NCI-H146 treated with DMSO at 0.1 percent for 48 hours (cell line): ENCODE measurements at regions not wholly inside any gene's neighbourhood (a gene's known extent, or its start where the extent isn't known, plus 50 kb on each side); places are given as distances from the start of the nearest gene placed in this dataset.
A peak's percentile ranks its signal among the peaks of the same experiment; 100 is the strongest.

Experiments used
- DNase-seq: peaks from one replicate; lab custom pipeline; 2025; ENCODE audit not compliant: unreplicated experiment; lab: John Stamatoyannopoulos, UW

DNA sequence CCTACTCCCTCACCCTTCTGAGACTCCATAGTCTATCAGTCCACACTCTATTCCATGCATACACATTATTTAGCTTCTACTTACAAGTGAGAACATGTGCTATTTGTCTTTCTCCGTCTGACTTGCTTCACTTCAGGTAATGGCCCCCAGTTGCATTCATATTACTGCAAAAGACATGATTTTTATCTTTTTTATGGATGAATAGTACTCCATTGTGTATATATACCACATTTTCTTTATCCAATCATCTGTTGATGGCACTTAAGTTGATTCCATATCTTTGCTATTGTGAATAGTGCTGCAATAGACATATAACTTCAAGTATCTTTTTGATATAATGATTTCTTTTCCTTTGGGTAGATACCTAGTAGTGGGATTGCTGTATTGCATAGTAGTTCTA lies 171.8 kb downstream of the DACT1 start:
- DNase-seq, result no peak

GRCh38 chr14:58812050-58812910 lies 174.5 kb downstream of the DACT1 start:
- DNase-seq, result no peak

DNA sequence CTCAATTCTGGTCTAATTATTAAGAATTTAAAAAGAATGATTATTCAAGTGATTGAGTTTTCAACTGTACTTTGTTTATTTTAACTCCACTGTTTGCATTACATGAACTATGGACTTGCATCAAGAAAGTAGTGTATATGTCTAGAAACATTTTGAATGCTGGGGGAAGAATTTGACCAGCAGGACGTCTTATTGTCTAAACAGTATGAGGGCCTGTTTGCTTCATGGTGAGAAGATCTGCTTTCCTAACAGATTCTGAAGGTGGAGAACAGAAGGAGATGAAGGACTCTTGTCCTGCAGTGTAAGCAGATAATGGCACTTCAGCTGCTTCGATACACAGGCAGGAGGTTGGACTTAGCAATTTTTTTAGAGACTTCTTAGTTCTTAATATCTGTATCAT lies 176.0 kb downstream of the DACT1 start:
- no peak for DNase-seq

GRCh38 chr14:58814466-58814865 lies 176.7 kb downstream of the DACT1 start:
- DNase-seq, result no peak

DNA sequence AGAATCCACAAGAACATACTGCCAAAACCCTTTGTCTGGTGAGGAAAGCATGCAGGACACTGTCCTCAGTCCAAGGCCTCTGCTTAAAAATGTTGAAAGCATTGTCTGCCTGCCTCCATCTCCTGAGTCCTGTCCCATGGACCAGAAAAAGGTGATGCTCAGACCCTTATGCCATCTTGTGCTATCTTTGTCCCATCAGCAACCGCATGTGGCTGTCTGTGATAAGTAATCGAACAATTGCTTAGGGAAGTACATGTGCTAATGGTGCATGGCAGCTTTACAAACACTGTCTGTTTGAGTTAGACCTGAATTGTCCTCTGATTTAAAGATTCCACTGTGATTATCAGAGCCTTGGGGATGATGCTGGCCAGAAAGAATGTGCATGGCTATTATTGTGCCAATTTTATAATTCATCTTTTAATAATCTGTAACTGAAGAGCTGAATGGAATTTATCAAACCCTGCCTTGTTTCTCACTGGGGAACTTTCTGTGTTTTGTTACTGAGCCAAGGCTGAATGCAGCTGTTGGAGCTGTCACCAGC lies 177.5 kb downstream of the DACT1 start:
- peak; percentile 32 for DNase-seq

- DNase-seq, result peak; percentile 33
Observed at GRCh38 chr14:58815794-58816193, 178.0 kb downstream of the DACT1 start.

GRCh38 chr14:58816416-58817115 lies 178.8 kb downstream of the DACT1 start:
- DNase-seq, result no peak

GRCh38 chr14:58817846-58818245 lies 180.1 kb downstream of the DACT1 start:
- no peak for DNase-seq

DNA sequence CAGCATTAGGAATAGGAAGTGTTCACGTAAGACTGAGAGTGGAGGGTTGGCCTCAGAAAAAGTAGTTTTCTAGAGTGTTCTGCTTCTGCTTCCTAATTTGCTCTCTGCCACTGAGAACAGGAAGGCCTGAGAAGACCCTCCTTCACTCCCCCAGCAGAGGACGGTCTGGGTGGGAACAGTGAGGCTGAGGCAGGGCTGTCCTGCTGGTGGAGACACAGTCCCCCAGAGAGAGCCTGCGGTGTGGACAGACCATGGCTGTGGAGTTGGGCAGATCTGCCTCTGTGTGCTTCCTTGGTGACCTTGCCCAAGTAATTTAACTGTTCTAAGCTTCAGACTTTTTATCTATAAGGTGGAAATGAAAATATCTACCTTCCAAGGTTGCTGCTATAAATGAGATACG lies 182.3 kb downstream of the DACT1 start:
- DNase-seq, result no peak

DNA sequence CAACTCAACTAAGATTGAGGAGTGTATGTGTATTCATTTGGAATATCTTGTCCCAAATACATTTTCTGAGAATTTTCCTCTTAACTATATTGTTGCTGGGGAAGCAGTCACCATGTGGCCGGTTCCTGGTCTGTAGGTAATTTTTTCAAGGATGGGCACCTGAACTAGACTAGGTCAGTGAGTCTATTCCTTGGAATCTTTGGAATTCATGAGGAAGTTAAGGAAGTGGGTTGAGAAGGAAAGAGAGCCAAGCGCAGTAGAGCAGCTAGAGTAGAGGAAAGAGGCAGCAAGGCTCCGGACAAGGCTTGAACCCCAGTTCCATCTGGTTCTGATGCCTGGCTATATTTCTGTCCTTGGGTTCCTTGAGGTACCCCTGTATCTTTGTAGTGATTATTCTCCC lies 183.7 kb downstream of the DACT1 start:
- DNase-seq, result no peak

DNA sequence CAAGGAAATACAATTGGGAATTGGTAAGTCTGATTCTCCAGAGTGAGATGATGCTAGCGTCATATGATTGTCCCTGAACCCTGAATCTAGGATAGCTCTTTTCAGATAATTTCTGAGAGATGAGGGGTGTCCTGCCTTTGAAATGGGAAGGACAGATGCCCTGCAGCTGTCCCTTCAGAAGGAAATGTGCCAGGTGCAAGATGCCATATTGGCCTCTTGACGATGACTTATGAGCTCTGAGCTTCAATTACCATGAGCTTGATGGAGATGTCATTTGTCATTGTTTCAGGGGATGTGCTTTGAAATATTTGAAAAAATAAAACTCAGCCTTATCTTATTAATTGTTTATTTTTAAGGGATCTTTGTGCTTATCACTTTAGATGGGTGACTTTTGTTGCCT lies 185.1 kb downstream of the DACT1 start:
- peak; percentile 15 for DNase-seq

GRCh38 chr14:58823312-58823711 lies 185.6 kb downstream of the DACT1 start:
- DNase-seq, result no peak

GRCh38 chr14:58824106-58824505 lies 186.3 kb downstream of the DACT1 start:
- DNase-seq, result no peak

DNA sequence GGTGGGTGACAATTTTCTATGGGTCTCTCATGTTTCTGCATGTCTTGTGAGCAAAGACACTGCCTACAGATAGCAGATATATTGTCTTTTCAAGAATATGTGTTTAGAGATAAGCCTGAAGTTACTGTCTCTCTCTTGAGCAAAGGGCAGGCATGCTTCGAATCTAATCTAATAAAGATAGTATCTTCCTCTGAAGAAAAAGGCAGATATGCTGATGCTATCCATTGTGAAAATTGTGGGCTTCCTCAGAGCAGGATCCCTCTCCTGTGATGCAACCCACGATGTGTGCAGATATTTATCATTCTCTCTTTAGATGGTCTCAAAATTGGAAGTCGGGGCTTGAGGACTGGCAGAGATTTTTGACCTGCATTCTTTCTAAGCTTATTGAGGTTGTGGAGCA lies 187.0 kb downstream of the DACT1 start:
- no peak for DNase-seq

- no peak for DNase-seq
Observed at GRCh38 chr14:58825606-58826005, 187.8 kb downstream of the DACT1 start.

GRCh38 chr14:58826845-58827686 lies 189.3 kb downstream of the DACT1 start:
- no peak for DNase-seq

GRCh38 chr14:58828298-58828697 lies 190.5 kb downstream of the DACT1 start:
- DNase-seq, result no peak

DNA sequence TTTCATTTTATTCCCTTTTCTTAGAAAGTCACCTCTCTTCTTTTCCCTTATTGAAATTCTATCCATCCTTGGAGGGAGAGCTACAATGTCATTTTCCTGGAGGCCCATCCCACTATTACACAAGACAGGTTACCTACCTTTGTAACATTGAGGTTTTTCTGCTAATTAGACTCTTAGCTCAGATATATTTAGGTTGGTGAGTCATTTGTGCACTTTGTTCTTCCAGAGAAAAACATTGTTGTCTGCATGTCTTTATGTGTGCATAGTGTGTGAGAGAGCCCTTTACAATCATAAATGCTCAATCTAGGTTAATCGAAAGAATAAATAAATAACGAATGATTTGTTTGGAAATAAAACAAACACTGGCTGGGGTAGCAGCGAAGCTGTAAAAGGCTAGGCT lies 191.8 kb downstream of the DACT1 start:
- peak; percentile 65 for DNase-seq

- DNase-seq, result no peak
Observed at GRCh38 chr14:58830121-58830520, 192.4 kb downstream of the DACT1 start.

DNA sequence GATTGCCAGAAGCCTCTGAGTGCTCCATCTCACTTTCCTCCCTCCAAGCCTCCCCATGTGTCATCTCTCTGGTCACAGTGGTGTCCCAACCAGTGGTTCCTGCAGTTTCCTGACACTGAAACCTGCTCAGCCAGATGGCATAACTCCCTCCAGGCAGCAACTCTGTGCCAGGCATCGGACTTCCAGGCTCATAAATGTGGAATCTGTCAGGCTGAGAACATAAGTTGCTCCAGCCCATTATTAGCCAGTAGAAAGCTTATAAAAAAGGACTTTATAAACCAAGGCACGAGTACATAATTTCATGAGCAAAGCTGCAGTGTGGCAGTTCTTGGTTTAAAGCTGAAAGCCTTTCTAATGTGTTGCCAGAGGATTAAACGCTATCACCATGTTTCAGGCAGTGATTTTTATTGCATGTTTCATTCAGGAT lies 194.3 kb downstream of the DACT1 start:
- no peak for DNase-seq
